ENCODE measurements at regions not wholly inside any gene's neighbourhood (a gene's known extent, or its start where the extent isn't known, plus 50 kb on each side); places are given as distances from the start of the nearest gene placed in this dataset.

DNA sequence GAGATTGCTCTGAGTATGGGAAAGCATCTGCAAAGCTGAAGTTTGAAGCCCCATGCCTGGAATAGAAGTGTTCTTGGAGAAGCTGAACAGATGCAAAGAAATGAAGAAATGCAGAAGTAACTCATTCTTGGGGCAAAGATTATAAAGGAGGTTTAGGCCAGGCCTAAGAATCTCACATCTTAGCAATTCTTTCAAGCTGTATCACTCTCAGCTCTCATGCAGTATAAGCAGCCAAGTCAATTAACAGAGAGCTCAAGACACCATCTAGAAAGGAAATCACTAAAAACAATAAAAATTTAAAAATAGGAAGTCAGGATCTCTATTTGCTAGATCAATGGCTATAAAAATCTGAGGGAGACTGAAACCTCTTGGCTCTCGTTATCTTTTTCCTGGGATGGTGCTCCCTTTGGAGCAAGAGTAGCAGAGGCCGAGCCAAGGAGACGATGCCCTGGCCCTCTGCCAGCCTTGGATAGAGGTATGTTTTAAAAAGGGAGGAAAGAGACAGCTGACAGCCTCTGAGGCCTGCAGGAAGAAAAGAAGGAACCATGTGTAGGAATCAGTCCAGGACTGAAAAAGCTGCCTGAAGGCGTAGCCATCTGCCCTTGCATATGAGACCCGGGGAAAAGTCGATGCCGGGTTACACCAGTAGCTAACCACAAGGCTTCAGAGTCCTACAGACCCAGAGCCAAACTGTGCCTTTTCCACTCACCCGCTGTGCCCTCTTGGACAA lies 229.8 kb downstream of the BLID start:
- ChIA-PET CTCF (interaction anchor here (1.1 to 1.9 kb wide), 2 partner anchors 16 to 222 kb away, joined by 3 to 6 read pairs; no protein-coding TSS in a partner anchor), POLR2A (no interaction called here)
- no peaks in the 10 kb centered on the region for H3K36me3 ChIP-seq (replicated peaks in 1 of 2; ENCODE audit: control insufficient read depth in 1 of 2, insufficient read depth in 2 of 2, low read length in 1 of 2)
- no peaks in the 10 kb centered on the region for H3K9me2 ChIP-seq
- no peaks in the 10 kb centered on the region for H3K9me3 ChIP-seq
- no peak overlapping the region for H2AFZ ChIP-seq (ENCODE audit: low read depth)
- H3F3A ChIP-seq (replicated peaks; ENCODE audit: insufficient read depth) = no peaks in the 10 kb centered on the region
- no peak for DNase-seq
- no peak for TF ChIP-seq EZH2phosphoT487 (IDR thresholded peaks at IDR 0.05; ENCODE audit: borderline replicate concordance, low read depth)
- TF ChIP-seq NFIC (IDR thresholded peaks at IDR 0.05; ENCODE audit: borderline replicate concordance) = 0 out of 2 replicates have a peak, but pooled peaks have one; percentile 18
- H3K27me3 ChIP-seq (ENCODE audit: insufficient read depth) = no peaks in the 10 kb centered on the region
- H3K4me3 ChIP-seq (ENCODE audit: low read depth in 2 of 2, low read length in 1 of 2) = no peak overlapping the region
- WGBS (ENCODE audit: low lambda C conversion rate) = 72% methylated on average over 8 of the region's 8 CpGs
- H4K20me1 ChIP-seq (ENCODE audit: insufficient read depth) = no peaks in the 10 kb centered on the region
- H3K27ac ChIP-seq (ENCODE audit: low read depth in 2 of 2, low read length in 1 of 2) = no peak overlapping the region
- H3K79me2 ChIP-seq (ENCODE audit: insufficient read depth) = no peaks in the 10 kb centered on the region
- peaks cover 0 to 6% of the 10 kb centered on the region in 2 experiments; a peak in 1 of 4 replicates for H3K4me1 ChIP-seq (ENCODE audit: control insufficient read depth in 1 of 2, insufficient read depth in 2 of 2, low read depth in 1 of 2, low read length in 1 of 2)
- no peak overlapping the region for H3K4me2 ChIP-seq
- H3K9ac ChIP-seq = no peak overlapping the region

DNA sequence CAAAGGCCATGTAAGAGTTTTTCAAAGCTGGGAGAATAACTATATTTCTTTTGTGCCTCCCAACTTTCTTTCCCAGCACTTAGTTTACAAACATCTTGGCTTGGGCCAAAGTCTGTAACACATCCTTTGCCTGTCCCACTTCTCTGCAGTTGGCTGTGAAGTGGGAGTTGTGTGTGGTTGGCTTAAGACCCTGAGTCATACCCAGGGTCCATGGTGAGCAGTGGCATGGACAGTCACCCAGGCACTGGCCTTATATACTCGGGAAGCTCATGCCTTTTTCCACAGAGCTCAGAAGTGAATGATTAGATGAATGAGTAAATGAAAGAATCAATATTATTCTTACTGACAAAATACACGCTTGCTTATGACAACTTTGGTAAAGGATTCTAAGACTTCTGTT lies 231.4 kb downstream of the BLID start:
- 83% methylated on average over 2 of the region's 2 CpGs for WGBS (ENCODE audit: low lambda C conversion rate)
- H3K9me3 ChIP-seq = no peaks in the 10 kb centered on the region
- H3K27me3 ChIP-seq (ENCODE audit: insufficient read depth) = no peaks in the 10 kb centered on the region
- no peaks in the 10 kb centered on the region for H3K36me3 ChIP-seq (replicated peaks in 1 of 2; ENCODE audit: control insufficient read depth in 1 of 2, insufficient read depth in 2 of 2, low read length in 1 of 2)
- peaks cover 0 to 5% of the 10 kb centered on the region in 2 experiments; a peak in 1 of 4 replicates for H3K4me1 ChIP-seq (ENCODE audit: control insufficient read depth in 1 of 2, insufficient read depth in 2 of 2, low read depth in 1 of 2, low read length in 1 of 2)
- H3K4me2 ChIP-seq = no peak overlapping the region
- H3K27ac ChIP-seq (ENCODE audit: low read depth in 2 of 2, low read length in 1 of 2) = no peak overlapping the region
- no peaks in the 10 kb centered on the region for H3K9me2 ChIP-seq
- no peak overlapping the region for H3K4me3 ChIP-seq (ENCODE audit: low read depth in 2 of 2, low read length in 1 of 2)
- DNase-seq = no peak
- H3F3A ChIP-seq (replicated peaks; ENCODE audit: insufficient read depth) = no peaks in the 10 kb centered on the region
- H4K20me1 ChIP-seq (ENCODE audit: insufficient read depth) = no peaks in the 10 kb centered on the region
- ChIA-PET POLR2A (no interaction called here), CTCF (interaction anchor here (0.5 kb wide), 1 partner anchor 96 kb away, joined by 3 read pairs; no protein-coding TSS in a partner anchor)
- no peak for TF ChIP-seq GABPA (IDR thresholded peaks at IDR 0.05; ENCODE audit: low read depth)
- no peak for TF ChIP-seq GATA2 (CRISPR knock-in tag; IDR thresholded peaks at IDR 0.05)
- no peak for TF ChIP-seq FOXM1 (IDR thresholded peaks at IDR 0.05; ENCODE audit: low read depth)
- no peak for TF ChIP-seq NRF1 (IDR thresholded peaks at IDR 0.05; ENCODE audit: low read depth, low read length)
- TF ChIP-seq, protein P1, sequence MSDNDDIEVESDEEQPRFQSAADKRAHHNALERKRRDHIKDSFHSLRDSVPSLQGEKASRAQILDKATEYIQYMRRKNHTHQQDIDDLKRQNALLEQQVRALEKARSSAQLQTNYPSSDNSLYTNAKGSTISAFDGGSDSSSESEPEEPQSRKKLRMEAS (IDR thresholded peaks at IDR 0.05; ENCODE audit: low read depth) = no peak
- TF ChIP-seq NFIC (IDR thresholded peaks at IDR 0.05; ENCODE audit: borderline replicate concordance) = no peak
- no peak for TF ChIP-seq YY1 (IDR thresholded peaks at IDR 0.05; ENCODE audit: low read depth)
- H3K9ac ChIP-seq = no peak overlapping the region
- no peaks in the 10 kb centered on the region for H3K79me2 ChIP-seq (ENCODE audit: insufficient read depth)
- H2AFZ ChIP-seq (ENCODE audit: low read depth) = no peak overlapping the region

DNA sequence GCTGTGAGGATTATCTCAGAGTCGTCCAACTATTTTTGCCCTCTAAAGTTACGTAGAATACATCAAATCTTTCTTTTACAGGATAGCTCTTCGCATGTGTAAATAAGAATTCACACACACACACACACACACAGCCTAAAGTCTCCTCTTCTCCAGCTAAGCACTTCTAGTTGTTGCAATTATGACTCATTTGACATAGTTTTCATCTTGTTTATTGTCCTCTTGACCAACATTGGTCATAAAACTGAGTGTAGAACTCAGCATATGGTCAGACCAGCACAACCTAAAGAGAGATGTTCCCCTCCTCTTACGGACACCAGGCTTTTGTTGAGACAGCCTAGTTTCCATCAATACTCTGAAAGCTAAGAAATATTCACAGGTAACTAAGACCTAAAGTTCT lies 234.2 kb downstream of the BLID start:
- ChIA-PET CTCF (interaction anchor here (0.7 to 2.4 kb wide), 3 partner anchors 11 to 227 kb away, joined by 3 to 9 read pairs (median 3); no protein-coding TSS in a partner anchor), POLR2A (no interaction called here)
- Histone ChIP-seq H3K4me3 (ENCODE audit: low read depth in 2 of 2, low read length in 1 of 2) (no peak overlapping the region), H3K27me3 (ENCODE audit: insufficient read depth) (no peaks in the 10 kb centered on the region), H3K4me1 (ENCODE audit: control insufficient read depth in 1 of 2, insufficient read depth in 2 of 2, low read depth in 1 of 2, low read length in 1 of 2) (peaks cover 0 to 5% of the 10 kb centered on the region in 2 experiments; a peak in 1 of 4 replicates), H2AFZ (ENCODE audit: low read depth) (no peak overlapping the region), H3K36me3 (replicated peaks in 1 of 2; ENCODE audit: control insufficient read depth in 1 of 2, insufficient read depth in 2 of 2, low read length in 1 of 2) (no peaks in the 10 kb centered on the region), H3K9me3 (no peaks in the 10 kb centered on the region), H3K79me2 (ENCODE audit: insufficient read depth) (no peaks in the 10 kb centered on the region), H3K9ac (no peak overlapping the region), H3K9me2 (no peaks in the 10 kb centered on the region), H3F3A (replicated peaks; ENCODE audit: insufficient read depth) (no peaks in the 10 kb centered on the region), H3K4me2 (no peak overlapping the region), H3K27ac (ENCODE audit: low read depth in 2 of 2, low read length in 1 of 2) (no peak overlapping the region), H4K20me1 (ENCODE audit: insufficient read depth) (no peaks in the 10 kb centered on the region)
- DNase-seq = no peak
- 85% methylated on average over 4 of the region's 4 CpGs for WGBS (ENCODE audit: low lambda C conversion rate)
- TF ChIP-seq TCF12 (IDR thresholded peaks at IDR 0.05) (no peak), JUND (IDR thresholded peaks at IDR 0.05) (no peak), NFIC (IDR thresholded peaks at IDR 0.05; ENCODE audit: borderline replicate concordance) (no peak), FOXJ3 (CRISPR knock-in tag; IDR thresholded peaks at IDR 0.05) (no peak), TAF1 (IDR thresholded peaks at IDR 0.05; ENCODE audit: borderline replicate concordance, low read depth, low read length) (no peak), ELF1 (IDR thresholded peaks at IDR 0.05) (no peak), YY1 (IDR thresholded peaks at IDR 0.05; ENCODE audit: low read depth) (no peak), RCOR1 (IDR thresholded peaks at IDR 0.05; ENCODE audit: low read length) (no peak)
- TF ChIP-seq, protein P2, sequence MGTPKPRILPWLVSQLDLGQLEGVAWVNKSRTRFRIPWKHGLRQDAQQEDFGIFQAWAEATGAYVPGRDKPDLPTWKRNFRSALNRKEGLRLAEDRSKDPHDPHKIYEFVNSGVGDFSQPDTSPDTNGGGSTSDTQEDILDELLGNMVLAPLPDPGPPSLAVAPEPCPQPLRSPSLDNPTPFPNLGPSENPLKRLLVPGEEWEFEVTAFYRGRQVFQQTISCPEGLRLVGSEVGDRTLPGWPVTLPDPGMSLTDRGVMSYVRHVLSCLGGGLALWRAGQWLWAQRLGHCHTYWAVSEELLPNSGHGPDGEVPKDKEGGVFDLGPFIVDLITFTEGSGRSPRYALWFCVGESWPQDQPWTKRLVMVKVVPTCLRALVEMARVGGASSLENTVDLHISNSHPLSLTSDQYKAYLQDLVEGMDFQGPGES (IDR thresholded peaks at IDR 0.05; ENCODE audit: low read depth, low read length) = no peak
- TF ChIP-seq, protein P3, sequence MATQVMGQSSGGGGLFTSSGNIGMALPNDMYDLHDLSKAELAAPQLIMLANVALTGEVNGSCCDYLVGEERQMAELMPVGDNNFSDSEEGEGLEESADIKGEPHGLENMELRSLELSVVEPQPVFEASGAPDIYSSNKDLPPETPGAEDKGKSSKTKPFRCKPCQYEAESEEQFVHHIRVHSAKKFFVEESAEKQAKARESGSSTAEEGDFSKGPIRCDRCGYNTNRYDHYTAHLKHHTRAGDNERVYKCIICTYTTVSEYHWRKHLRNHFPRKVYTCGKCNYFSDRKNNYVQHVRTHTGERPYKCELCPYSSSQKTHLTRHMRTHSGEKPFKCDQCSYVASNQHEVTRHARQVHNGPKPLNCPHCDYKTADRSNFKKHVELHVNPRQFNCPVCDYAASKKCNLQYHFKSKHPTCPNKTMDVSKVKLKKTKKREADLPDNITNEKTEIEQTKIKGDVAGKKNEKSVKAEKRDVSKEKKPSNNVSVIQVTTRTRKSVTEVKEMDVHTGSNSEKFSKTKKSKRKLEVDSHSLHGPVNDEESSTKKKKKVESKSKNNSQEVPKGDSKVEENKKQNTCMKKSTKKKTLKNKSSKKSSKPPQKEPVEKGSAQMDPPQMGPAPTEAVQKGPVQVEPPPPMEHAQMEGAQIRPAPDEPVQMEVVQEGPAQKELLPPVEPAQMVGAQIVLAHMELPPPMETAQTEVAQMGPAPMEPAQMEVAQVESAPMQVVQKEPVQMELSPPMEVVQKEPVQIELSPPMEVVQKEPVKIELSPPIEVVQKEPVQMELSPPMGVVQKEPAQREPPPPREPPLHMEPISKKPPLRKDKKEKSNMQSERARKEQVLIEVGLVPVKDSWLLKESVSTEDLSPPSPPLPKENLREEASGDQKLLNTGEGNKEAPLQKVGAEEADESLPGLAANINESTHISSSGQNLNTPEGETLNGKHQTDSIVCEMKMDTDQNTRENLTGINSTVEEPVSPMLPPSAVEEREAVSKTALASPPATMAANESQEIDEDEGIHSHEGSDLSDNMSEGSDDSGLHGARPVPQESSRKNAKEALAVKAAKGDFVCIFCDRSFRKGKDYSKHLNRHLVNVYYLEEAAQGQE (IDR thresholded peaks at IDR 0.05; ENCODE audit: low read depth, low read length) = no peak
